AG09309 (cell line): ENCODE measurements at regions not wholly inside any gene's neighbourhood (a gene's known extent, or its start where the extent isn't known, plus 50 kb on each side); places are given as distances from the start of the nearest gene placed in this dataset.
A peak's percentile ranks its signal among the peaks of the same experiment; 100 is the strongest.

Source experiments
- DNase-seq: peaks from one replicate; pipeline ENCODE4 v3.0.0-alpha.2; 2010; ENCODE audit warnings: low read depth
- H3K4me3 ChIP-seq: 2 replicates; pipeline ENCODE4 v1.5.1; 2011; ENCODE audit warnings: mild to moderate bottlenecking, low read depth, low read length, moderate library complexity; ENCODE audit not compliant: control insufficient read depth
- TF ChIP-seq, protein P1 (sequence below): IDR thresholded peaks from 2 replicates; pipeline ENCODE4 v1.5.1; 2011; ENCODE audit warnings: mild to moderate bottlenecking, low read depth, low read length, inconsistent platforms; ENCODE audit not compliant: insufficient read depth, control insufficient read depth; ENCODE audit errors: missing control alignments

DNA sequence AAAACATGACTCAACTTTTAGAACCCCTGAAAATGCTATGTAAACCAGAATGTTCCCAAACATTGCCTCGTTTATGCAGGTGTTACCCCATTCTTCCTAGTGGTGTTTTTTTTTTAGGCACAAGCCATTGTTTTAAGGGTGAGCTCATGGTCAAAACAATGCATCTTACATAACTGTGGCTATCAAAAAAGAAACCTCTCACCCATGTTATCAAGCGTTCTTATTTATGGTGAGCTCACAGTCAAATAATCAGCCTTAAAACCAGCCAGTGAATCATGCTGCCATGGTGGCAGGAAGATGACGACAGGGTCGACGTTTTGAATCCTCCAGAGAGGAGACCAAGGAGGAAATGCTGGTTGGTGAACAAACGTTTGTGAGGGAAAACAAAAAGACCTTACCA lies 195.2 kb downstream of the KDR start:
- TF ChIP-seq, protein P1, sequence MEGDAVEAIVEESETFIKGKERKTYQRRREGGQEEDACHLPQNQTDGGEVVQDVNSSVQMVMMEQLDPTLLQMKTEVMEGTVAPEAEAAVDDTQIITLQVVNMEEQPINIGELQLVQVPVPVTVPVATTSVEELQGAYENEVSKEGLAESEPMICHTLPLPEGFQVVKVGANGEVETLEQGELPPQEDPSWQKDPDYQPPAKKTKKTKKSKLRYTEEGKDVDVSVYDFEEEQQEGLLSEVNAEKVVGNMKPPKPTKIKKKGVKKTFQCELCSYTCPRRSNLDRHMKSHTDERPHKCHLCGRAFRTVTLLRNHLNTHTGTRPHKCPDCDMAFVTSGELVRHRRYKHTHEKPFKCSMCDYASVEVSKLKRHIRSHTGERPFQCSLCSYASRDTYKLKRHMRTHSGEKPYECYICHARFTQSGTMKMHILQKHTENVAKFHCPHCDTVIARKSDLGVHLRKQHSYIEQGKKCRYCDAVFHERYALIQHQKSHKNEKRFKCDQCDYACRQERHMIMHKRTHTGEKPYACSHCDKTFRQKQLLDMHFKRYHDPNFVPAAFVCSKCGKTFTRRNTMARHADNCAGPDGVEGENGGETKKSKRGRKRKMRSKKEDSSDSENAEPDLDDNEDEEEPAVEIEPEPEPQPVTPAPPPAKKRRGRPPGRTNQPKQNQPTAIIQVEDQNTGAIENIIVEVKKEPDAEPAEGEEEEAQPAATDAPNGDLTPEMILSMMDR, result no peak
- DNase-seq, result peak; percentile 17
- H3K4me3 ChIP-seq, result no peak overlapping the region

- TF ChIP-seq, protein P1, result no peak
- no peak overlapping the region for H3K4me3 ChIP-seq
- no peak for DNase-seq
Measured at GRCh38 chr4:54929459-54929858, 195.9 kb downstream of the KDR start.

GRCh38 chr4:54924891-54925290 lies 200.5 kb downstream of the KDR start:
- DNase-seq, result no peak
- TF ChIP-seq, protein P1, result no peak
- no peak overlapping the region for H3K4me3 ChIP-seq

DNA sequence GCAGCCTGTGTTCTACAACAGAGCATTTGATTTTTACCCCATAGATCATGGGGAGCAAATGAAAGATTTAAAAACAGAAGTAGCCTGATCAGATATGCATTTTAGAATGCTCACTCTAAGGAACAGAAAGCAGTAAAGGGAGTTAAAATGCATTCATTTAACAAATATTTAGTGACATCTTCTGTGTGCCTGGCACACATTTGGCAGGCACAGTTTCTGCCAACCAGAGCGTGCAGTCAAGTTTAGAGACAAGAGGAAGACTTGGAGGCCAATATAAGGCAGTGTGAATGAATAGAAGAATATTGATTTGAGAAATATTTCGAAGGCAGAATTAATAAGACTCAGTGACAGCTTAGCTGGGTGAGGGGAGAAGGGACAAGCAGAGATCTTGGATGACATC lies 210.1 kb downstream of the KDR start:
- no peak overlapping the region for H3K4me3 ChIP-seq
- no peak for DNase-seq
- TF ChIP-seq, protein P1, result no peak

- TF ChIP-seq, protein P1, result no peak
Measured at GRCh38 chr4:54914781-54915180, 210.6 kb downstream of the KDR start.

GRCh38 chr4:54913751-54914526 lies 211.5 kb downstream of the KDR start:
- H3K4me3 ChIP-seq, result no peak overlapping the region
- DNase-seq, result no peak
- TF ChIP-seq, protein P1, result no peak

More at GRCh38 chr4:54914781-54915180, 210.6 kb downstream of the KDR start:
- H3K4me3 ChIP-seq, result no peak overlapping the region
- DNase-seq, result no peak
